NT2/D1 (cell line): ENCODE measurements at regions not wholly inside any gene's neighbourhood (a gene's known extent, or its start where the extent isn't known, plus 50 kb on each side); places are given as distances from the start of the nearest gene placed in this dataset.

Source experiments
- SUZ12 ChIP-seq: IDR thresholded peaks from 2 replicates; pipeline ENCODE4 v1.6.1; 2011; ENCODE audit not compliant: insufficient read length, insufficient read depth; ENCODE audit errors: extremely low read depth
- YY1 ChIP-seq: IDR thresholded peaks from 2 replicates; pipeline ENCODE4 v1.6.1; 2011; ENCODE audit not compliant: insufficient read length, insufficient read depth
- ZNF274 ChIP-seq: IDR thresholded peaks from 2 replicates; pipeline ENCODE4 v1.6.1; 2011; ENCODE audit warnings: mild to moderate bottlenecking, low read depth, low read length

DNA sequence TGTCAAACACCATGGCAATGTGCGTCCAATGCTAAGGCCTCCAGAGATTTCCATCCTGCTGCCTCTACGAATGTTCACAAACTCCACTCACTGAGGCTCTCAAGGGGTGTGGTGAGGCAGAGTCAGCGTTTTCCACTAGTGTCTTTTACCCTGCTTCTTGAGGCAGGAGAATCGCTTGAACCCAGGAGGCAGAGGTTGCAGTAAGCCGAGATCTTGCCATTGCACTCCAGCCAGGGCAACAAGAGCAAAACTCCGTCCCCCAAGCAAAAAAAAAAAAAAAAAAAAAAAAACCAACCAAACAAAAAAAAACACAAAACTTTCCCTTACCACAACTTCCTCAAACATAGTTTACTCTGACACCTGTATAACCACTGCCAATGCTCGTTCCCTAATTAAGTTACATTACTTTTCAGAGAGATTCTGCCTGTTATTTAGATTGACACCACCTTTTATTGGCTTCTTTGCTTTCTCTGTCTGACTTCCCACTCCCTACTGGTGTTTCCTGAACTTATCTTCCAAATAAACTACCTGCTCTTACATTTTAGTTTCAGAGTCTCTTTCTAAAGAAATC is 102.1 kb upstream of the ZNF746 start:
- TF ChIP-seq SUZ12: no peak
- no peak for TF ChIP-seq YY1
- no peak for TF ChIP-seq ZNF274
